ENCODE measurements at regions not wholly inside any gene's neighbourhood (a gene's known extent, or its start where the extent isn't known, plus 50 kb on each side); places are given as distances from the start of the nearest gene placed in this dataset.
A peak's percentile ranks its signal among the peaks of the same experiment; 100 is the strongest.

DNA sequence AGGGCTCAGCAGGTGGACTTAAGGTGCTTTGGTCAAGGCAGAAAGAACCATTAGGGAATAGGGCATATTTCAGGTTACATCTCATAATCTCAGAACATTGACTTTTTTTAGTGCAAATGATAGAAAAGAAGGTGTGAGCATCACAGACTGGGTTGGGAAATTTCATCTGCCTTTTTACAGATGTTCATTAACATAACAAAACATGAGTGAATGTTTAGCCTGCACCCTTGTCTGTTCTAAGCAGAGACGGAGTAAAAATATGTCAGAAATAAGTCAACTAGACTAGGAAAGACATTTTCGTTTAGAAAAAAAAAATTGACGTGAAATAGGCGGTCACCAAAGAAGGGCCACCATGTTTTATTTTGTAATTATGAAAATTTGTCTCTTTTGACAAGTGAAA lies 127.5 kb upstream of the CDH13 start:
- no peak for DNase-seq (ENCODE audit: extremely low read depth, low read depth)

DNA sequence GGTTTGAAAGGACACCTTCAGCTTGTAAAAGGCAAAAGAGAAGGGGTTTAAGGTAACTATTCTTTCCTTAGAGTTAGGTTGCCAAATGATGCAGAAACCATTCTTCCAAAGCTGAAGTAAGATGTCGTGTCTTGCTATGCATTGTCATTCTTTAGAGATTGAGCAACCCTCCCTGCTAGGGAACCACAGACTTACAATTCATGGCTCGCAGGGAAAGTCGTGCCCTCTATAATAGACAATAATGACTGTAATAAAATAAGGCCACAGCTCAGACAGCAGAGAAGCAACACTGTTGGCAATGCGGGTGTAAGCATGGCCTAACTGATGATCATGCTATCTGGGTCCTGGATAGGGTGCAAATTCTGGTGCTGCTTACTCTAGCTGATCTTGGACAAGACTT lies 129.6 kb upstream of the CDH13 start:
- DNase-seq (ENCODE audit: extremely low read depth, low read depth) = no peak

DNA sequence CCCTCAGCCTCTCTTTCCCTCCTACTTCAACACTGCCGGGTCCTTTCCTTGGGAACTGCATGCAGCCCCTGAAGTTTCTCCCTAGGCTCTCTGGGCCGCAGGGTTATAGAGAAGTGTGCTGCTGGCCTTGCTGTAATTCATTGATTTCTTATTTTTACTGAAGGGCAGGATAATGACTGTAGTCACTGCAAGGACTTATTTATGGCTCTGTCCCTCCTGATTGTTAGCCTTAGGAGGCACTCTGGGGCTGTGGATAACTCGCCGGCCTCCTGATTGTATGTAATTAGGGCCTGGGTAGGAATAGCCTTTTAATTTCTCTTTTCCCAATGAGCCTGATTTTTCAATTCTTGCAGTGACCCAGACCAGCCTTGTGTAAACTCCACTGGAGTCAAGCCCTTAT lies 138.3 kb upstream of the CDH13 start:
- no peak for DNase-seq (ENCODE audit: extremely low read depth, low read depth)

- DNase-seq (ENCODE audit: extremely low read depth, low read depth) = peak; percentile 50
These were observed 145.3 kb upstream of the CDH13 start for GRCh38 chr16:82481455-82481854.

- DNase-seq (ENCODE audit: extremely low read depth, low read depth) = no peak
These were observed 150.0 kb upstream of the CDH13 start for GRCh38 chr16:82476786-82477185.

- DNase-seq (ENCODE audit: extremely low read depth, low read depth) = peak; percentile 16
These were observed 156.1 kb upstream of the CDH13 start for GRCh38 chr16:82470620-82471152.

DNA sequence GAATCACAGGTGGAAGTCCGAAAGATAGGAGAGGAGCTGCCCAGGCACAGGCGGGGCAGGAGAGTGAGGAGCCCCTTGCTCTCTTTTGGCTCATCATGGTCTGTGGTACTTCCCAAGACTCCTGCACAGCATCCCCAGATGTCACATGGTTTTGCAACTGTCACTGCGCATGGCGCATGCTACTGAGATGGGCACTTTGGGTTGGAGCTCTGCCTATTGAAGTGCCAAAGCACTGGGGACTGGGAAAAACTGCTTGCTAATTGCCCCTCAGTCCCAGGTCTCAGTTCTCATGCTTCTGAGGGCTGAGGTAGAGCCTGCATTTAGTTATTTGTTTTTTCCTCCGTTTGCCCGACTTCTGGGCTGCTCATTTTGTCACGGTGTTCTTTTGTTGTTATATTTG lies 156.8 kb upstream of the CDH13 start:
- no peak for DNase-seq (ENCODE audit: extremely low read depth, low read depth)

DNA sequence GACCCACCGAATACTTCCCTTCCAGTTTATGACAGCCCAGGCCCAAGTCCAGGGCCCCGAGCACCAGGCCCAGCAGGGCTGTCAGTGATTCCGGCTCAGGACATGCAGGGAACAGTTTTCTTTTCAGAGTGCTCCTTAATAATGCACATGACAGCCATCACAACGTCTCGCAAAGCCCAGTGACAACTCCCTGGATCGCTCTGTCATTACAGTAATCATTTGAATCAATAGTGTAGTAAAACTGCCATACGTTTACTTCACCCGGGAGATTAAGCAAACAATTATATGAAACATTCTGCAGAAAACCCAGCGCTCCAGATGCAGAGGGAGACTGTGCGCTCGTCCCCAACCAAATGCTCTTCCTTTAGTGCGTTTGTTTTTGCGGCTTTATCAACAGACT lies 162.6 kb upstream of the CDH13 start:
- DNase-seq (ENCODE audit: extremely low read depth, low read depth) = no peak

DNA sequence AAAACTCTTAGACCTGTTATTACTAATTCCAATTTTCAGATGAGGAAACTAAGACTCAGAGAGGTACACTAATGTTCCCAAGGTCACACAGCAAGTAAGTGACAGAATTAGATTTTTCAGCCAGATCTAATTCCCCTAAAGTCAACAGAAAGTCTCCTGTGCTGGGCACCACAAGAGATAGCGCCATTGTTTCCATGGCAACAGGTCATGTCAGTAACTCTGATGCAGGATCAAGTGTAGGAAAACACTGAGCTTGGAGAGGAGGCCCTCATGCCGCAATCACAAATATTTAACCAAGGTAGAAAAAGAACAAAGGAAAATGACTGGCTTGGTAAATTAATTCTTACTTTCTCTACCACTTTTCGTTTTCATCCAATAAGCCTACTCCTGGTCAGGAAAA lies 166.0 kb upstream of the CDH13 start:
- no peak for DNase-seq (ENCODE audit: extremely low read depth, low read depth)

GRCh38 chr16:82459580-82460256 lies 167.1 kb upstream of the CDH13 start:
- DNase-seq (ENCODE audit: extremely low read depth, low read depth) = no peak

- peak; percentile 64 for DNase-seq (ENCODE audit: extremely low read depth, low read depth)
These were observed 170.1 kb upstream of the CDH13 start for GRCh38 chr16:82456683-82457082.

DNA sequence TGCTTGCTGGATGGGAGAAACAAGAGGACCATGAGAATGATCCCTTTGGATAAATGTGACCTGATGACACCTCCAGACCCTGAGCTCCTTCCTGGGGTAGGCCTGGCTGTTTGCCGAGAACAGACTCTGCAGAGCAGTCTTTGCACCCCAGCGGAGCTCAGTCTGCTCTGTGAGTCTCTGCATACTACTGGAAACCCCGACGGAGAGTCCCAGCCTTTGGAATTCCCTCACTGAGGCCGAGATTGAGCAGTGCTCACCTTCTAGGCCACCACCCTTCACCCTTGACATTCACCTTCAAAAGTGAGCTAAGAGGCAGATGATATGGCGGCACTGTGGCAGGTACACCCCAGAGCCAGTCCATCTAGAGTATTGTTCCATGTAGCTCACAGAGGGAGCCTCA lies 172.2 kb upstream of the CDH13 start:
- no peak for DNase-seq (ENCODE audit: extremely low read depth, low read depth)

- no peak for DNase-seq (ENCODE audit: extremely low read depth, low read depth)
These were observed 172.6 kb upstream of the CDH13 start for GRCh38 chr16:82454152-82454551.

DNA sequence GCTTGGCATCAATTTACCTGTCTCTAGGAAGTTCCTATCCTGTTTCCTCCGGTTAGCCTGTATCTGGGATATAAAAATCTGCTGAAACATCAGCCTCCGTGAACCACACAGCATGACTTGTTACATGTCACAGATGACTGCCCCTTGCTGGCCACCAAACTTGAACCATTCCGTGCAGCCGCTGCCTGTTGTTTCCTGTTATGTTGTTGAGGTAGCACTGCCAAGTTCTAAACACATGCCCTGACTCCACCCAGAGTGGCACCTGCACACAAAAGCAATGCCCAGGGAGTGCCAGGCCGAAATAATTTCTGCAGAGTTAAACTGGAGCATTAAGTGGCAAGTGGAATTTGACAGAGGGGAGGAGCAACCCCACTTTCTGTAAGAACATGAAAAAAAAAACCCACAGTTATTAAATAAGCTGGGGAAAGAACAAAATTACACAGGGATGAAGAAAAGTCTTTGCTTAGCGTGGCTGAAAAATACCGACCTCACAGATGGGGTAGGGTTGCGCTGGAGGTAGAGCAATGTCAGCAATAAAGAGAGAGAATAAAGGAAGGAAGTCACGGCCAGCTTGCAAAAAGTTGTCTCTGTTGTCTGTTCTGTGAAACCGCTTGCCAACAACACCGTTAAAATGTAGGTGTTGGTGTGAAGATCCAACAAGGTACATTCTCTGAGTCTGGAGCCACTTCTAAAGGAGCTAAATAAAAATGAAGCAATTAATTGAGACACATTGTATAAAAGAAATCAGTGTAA lies 174.6 kb upstream of the CDH13 start:
- DNase-seq (ENCODE audit: extremely low read depth, low read depth) = no peak

DNA sequence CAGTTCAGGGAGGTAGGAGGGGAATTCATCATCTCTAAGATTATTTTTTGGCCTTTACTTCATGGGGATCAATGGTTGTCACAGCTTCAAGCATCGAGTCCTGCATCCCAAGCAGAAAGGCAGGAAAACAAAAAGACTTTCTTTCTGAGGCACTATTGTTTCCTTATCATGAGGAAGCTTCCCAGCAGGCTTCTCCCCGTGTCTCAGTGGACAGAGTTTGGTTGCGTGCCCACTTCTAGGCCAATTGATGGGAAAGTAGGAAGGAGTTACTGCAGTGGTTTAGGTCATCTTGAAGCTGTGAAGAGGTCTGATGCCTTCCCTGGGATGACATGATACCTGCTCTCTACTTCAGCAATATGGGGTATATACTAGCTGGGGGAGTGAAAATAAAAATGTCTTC lies 175.3 kb upstream of the CDH13 start:
- no peak for DNase-seq (ENCODE audit: extremely low read depth, low read depth)

DNA sequence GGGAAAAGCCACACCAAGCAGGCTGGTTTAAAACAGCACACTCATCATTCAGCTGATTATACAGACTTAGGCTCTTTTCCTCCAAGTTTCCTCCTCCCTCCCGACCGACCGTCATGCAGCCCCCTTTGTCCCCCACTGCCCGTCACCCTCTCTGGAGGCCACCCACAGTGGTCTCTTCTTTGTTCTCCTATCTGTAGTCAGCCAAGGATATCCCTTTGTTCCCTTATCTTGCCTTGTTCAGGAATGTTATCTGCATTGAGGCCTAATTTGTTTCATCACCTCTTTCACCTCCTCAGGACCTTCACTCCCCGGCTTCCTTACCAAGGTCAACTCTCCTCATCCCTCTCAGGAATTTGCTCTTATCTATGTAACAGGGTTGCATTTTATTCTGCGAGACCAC lies 186.4 kb upstream of the CDH13 start:
- no peak for DNase-seq (ENCODE audit: extremely low read depth, low read depth)

- DNase-seq (ENCODE audit: extremely low read depth, low read depth) = peak; percentile 18
These were observed 187.0 kb upstream of the CDH13 start for GRCh38 chr16:82439678-82440293.

GRCh38 chr16:82433042-82433441 lies 193.7 kb upstream of the CDH13 start:
- no peak for DNase-seq (ENCODE audit: extremely low read depth, low read depth)

- DNase-seq (ENCODE audit: extremely low read depth, low read depth) = no peak
These were observed 194.5 kb upstream of the CDH13 start for GRCh38 chr16:82432261-82432660.

DNA sequence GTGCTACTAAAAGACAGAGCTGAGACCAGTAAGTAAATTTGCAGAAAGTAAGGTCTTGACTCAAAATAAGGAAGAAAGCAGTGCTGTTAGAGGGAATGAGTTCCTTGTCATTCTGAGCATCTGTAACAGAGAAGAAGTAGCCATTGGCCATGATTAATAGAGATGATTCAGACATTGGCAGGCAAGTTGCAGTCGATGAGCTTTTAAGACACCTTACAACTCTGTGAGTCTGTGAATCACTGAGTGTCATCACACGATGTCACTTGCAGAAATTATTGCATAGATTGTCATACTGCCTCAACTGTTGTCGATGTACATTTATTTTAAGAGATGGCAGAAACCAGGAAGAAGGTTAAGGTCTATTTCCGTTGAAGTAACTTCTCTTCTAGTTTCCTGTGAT lies 201.1 kb upstream of the CDH13 start:
- no peak for DNase-seq (ENCODE audit: extremely low read depth, low read depth)

- DNase-seq (ENCODE audit: extremely low read depth, low read depth) = no peak
These were observed 204.9 kb upstream of the CDH13 start for GRCh38 chr16:82421851-82422250.

DNA sequence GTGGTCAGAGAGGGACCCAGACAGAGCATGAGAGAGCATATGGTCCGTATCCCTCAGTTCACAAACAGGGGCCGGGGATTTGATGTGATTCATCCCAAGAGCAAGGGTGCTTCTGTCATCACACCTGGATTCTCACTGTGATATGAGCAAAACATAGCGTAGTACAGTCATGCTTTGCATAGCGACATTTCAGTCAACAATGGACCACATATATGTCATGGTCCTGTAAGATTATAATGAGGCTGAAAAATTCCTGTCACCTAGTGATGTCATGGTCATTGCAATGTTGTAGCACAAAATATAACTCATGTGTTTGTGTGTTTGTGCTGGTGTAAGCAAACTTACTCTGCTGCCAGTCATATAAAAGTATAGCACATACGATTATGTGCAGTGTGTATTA lies 207.4 kb upstream of the CDH13 start:
- DNase-seq (ENCODE audit: extremely low read depth, low read depth) = no peak
